Left ventricle myocardium inferior (tissue), 1 donor: ENCODE measurements at regions not wholly inside any gene's neighbourhood (a gene's known extent, or its start where the extent isn't known, plus 50 kb on each side); places are given as distances from the start of the nearest gene placed in this dataset.

Source experiments
- DNase-seq: peaks from one replicate; pipeline ENCODE4 v3.0.0-alpha.2; 2020
- H3K27ac ChIP-seq: fragments of 200-600 bp; replicated peaks from 2 replicates; pipeline ENCODE4 v1.8.0; 2021
- H3K27me3 ChIP-seq: fragments of 200-600 bp; 2 replicates; pipeline ENCODE4 v1.8.0; 2021; ENCODE audit warnings: low read depth
- H3K36me3 ChIP-seq: fragments of 200-600 bp; 2 replicates; pipeline ENCODE4 v1.8.0; 2021
- H3K4me1 ChIP-seq: fragments of 200-600 bp; 2 replicates; pipeline ENCODE4 v1.8.0; 2021
- H3K4me3 ChIP-seq: fragments of 200-600 bp; 2 replicates; pipeline ENCODE4 v1.8.0; 2021; ENCODE audit warnings: mild to moderate bottlenecking, moderate library complexity
- H3K9me3 ChIP-seq: fragments of 200-600 bp; replicated peaks from 2 replicates; pipeline ENCODE4 v1.8.0; 2021
- CTCF ChIP-seq: fragments of 200-600 bp; IDR thresholded peaks from 2 replicates; pipeline ENCODE4 v1.8.0; 2021; ENCODE audit warnings: antibody characterized with exemption, mild to moderate bottlenecking, borderline replicate concordance
- intact Hi-C: fragments of 100-400 bp; cut with micrococcal nuclease; formaldehyde crosslinking; loops from one replicate; pipeline ENCODE4 v1.11.0; 2022
- donor health status: DM: no; HTN: yes; CAD: no; lungs with severe emphysema.

GRCh38 chr16:76749780-76750375 lies 441.1 kb upstream of the MON1B start:
- no peaks in the 10 kb centered on the region for H3K27me3 ChIP-seq
- intact Hi-C loops, result no loop called here
- H3K9me3 ChIP-seq, result no peaks in the 10 kb centered on the region
- DNase-seq, result no peak
- no peak overlapping the region for H3K4me3 ChIP-seq
- H3K27ac ChIP-seq, result no peak overlapping the region
- H3K36me3 ChIP-seq, result no peaks in the 10 kb centered on the region
- no peaks in the 10 kb centered on the region for H3K4me1 ChIP-seq
- no peak for TF ChIP-seq CTCF

- H3K4me1 ChIP-seq, result no peaks in the 10 kb centered on the region
- intact Hi-C loops, result no loop called here
- H3K9me3 ChIP-seq, result peaks cover 14% of the 10 kb centered on the region
- H3K27ac ChIP-seq, result no peak overlapping the region
- H3K36me3 ChIP-seq, result no peaks in the 10 kb centered on the region
- no peak for TF ChIP-seq CTCF
- DNase-seq, result no peak
- H3K4me3 ChIP-seq, result no peak overlapping the region
- no peaks in the 10 kb centered on the region for H3K27me3 ChIP-seq
Measured at GRCh38 chr16:76755496-76755895, 435.5 kb upstream of the MON1B start.

GRCh38 chr16:76756423-76756822 lies 434.6 kb upstream of the MON1B start:
- Histone ChIP-seq H3K4me3 (no peak overlapping the region), H3K9me3 (peaks cover 21% of the 10 kb centered on the region), H3K4me1 (no peaks in the 10 kb centered on the region), H3K36me3 (no peaks in the 10 kb centered on the region), H3K27me3 (no peaks in the 10 kb centered on the region), H3K27ac (no peak overlapping the region)
- DNase-seq, result no peak
- TF ChIP-seq CTCF, result no peak
- intact Hi-C loops, result no loop called here

- peaks cover 24% of the 10 kb centered on the region for H3K9me3 ChIP-seq
- no peak overlapping the region for H3K27ac ChIP-seq
- H3K4me1 ChIP-seq, result no peaks in the 10 kb centered on the region
- H3K27me3 ChIP-seq, result no peaks in the 10 kb centered on the region
- intact Hi-C loops, result no loop called here
- no peak for TF ChIP-seq CTCF
- no peak for DNase-seq
- H3K4me3 ChIP-seq, result no peak overlapping the region
- no peaks in the 10 kb centered on the region for H3K36me3 ChIP-seq
Measured at GRCh38 chr16:76756951-76757350, 434.0 kb upstream of the MON1B start.

GRCh38 chr16:76766538-76766937 lies 424.5 kb upstream of the MON1B start:
- DNase-seq, result no peak
- no peak for TF ChIP-seq CTCF
- Histone ChIP-seq H3K4me3 (no peak overlapping the region), H3K36me3 (no peaks in the 10 kb centered on the region), H3K27me3 (no peaks in the 10 kb centered on the region), H3K4me1 (no peaks in the 10 kb centered on the region), H3K27ac (no peak overlapping the region), H3K9me3 (peaks cover 38% of the 10 kb centered on the region)
- intact Hi-C loops, result no loop called here
